Lung (tissue), 11 donors: ENCODE measurements at regions not wholly inside any gene's neighbourhood (a gene's known extent, or its start where the extent isn't known, plus 50 kb on each side); places are given as distances from the start of the nearest gene placed in this dataset.

ENCODE experiments used
- ATAC-seq: fragments of 200-7000 bp; cut with Tn5 transposase; one replicate; pipeline ENCODE4 v1.9.1; 2020; ENCODE audit warnings: moderate number of reproducible peaks; ENCODE audit not compliant: insufficient read depth, low FRiP score
- DNase-seq, 3 donors: peaks; one replicate each; pipeline ENCODE4 v3.0.0-alpha.2; 2013 to 2017
- H3K27ac ChIP-seq, 2 donors: one replicate each; pipeline ENCODE4 v1.5.1; 2013; ENCODE audit warnings: mild to moderate bottlenecking in 2 of 2, moderate library complexity in 2 of 2, control low read depth in 1 of 2, inconsistent platforms in 1 of 2, low read depth in 1 of 2, low read length in 1 of 2
- H3K27me3 ChIP-seq, 3 donors: one replicate each; pipeline ENCODE4 v1.5.1; 2013; ENCODE audit warnings: low read length in 2 of 3; ENCODE audit not compliant: control insufficient read depth in 3 of 3, insufficient read depth in 3 of 3
- H3K36me3 ChIP-seq, 4 donors: one replicate each; pipeline ENCODE4 v1.5.1; 2013; ENCODE audit warnings: low read length in 4 of 4, mild to moderate bottlenecking in 1 of 4, moderate library complexity in 1 of 4; ENCODE audit not compliant: control insufficient read depth in 4 of 4, insufficient read depth in 4 of 4
- H3K4me1 ChIP-seq, 5 donors: one replicate each; pipeline ENCODE4 v1.5.1; 2013; ENCODE audit warnings: low read length in 5 of 5, mild to moderate bottlenecking in 2 of 5, moderate library complexity in 1 of 5; ENCODE audit not compliant: control insufficient read depth in 5 of 5, insufficient read depth in 5 of 5
- H3K4me3 ChIP-seq: one replicate; pipeline ENCODE4 v1.5.1; 2013; ENCODE audit warnings: mild to moderate bottlenecking, control low read depth, moderate library complexity
- H3K9ac ChIP-seq, 2 donors: one replicate each; pipeline ENCODE4 v1.5.1; 2013; ENCODE audit warnings: low read length in 2 of 2, control low read depth in 1 of 2; ENCODE audit not compliant: insufficient read depth in 1 of 2
- H3K9me3 ChIP-seq, 4 donors: one replicate each; pipeline ENCODE4 v1.5.1; 2013; ENCODE audit warnings: low read length in 3 of 4, mild to moderate bottlenecking in 1 of 4, moderate library complexity in 1 of 4; ENCODE audit not compliant: control insufficient read depth in 4 of 4, insufficient read depth in 3 of 4
- WGBS, 2 donors: extraction: QIAGEN DNeasy Blood & Tissue Kit; methylation state at CpG; one replicate each; pipeline ENCODE4 v1.1.7; 2013; 5-methylcytosine and 5-hydroxymethylcytosine counted together
- TF ChIP-seq, protein P1 (sequence below): IDR thresholded peaks from 2 replicates; pipeline ENCODE4 v1.5.1; 2012; ENCODE audit warnings: mild to moderate bottlenecking; ENCODE audit errors: control extremely low read depth, extremely low read depth
- donor health status: control.
- donor health status: control.
- donor health status: Bipolar disorder and iron deficiency.
- donor health status: healthy.
- donor health status: DM: yes; HTN: yes; CAD: no.

DNA sequence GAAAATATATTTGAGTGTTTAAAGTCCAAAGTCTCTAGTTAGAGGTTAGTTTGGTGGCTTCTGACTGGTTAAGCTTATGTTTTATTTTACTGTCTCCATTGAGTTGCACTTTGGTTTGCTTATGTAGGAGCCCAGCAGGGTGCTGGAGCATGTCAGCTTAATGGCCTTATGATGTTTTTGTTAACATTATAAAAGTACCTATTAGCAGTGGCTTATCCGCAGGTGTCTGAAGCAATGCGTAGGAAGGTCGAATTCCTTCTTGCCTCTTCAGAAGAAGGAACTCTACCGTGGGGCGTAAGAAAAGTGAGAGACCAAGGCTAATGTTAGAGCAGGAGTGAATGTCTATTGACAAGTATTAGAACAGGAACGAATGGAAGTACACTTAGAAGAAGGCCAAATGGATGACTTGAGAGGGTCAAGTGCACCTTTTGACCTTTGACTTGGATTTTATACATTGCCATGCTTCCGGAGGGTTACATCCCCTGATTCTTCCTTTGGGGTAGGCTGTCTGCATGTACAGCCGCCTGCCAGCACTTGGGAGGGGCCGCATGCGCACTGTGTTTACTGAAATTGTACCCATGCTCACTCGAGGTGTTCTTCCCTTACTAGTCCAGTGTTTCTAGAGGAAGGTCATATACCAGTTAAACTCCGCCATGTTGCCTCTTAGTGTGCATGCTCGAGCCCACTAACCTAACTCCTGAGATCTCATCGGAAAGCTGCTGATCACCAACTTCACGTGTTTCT lies 793.9 kb upstream of the PCDH9 start:
- WGBS, 2 donors, result 86% methylated on average over 15 of the region's 15 CpGs
- Histone ChIP-seq H3K27ac (no peak overlapping the region), H3K4me1 (no peaks in the 10 kb centered on the region), H3K9me3 (no peaks in the 10 kb centered on the region), H3K9ac (no peak overlapping the region), H3K27me3 (no peaks in the 10 kb centered on the region), H3K36me3 (no peaks in the 10 kb centered on the region), H3K4me3 (no peak overlapping the region)
- DNase-seq, result no peak
- TF ChIP-seq, protein P1, sequence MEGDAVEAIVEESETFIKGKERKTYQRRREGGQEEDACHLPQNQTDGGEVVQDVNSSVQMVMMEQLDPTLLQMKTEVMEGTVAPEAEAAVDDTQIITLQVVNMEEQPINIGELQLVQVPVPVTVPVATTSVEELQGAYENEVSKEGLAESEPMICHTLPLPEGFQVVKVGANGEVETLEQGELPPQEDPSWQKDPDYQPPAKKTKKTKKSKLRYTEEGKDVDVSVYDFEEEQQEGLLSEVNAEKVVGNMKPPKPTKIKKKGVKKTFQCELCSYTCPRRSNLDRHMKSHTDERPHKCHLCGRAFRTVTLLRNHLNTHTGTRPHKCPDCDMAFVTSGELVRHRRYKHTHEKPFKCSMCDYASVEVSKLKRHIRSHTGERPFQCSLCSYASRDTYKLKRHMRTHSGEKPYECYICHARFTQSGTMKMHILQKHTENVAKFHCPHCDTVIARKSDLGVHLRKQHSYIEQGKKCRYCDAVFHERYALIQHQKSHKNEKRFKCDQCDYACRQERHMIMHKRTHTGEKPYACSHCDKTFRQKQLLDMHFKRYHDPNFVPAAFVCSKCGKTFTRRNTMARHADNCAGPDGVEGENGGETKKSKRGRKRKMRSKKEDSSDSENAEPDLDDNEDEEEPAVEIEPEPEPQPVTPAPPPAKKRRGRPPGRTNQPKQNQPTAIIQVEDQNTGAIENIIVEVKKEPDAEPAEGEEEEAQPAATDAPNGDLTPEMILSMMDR, result no peak
- ATAC-seq, result no peak

DNA sequence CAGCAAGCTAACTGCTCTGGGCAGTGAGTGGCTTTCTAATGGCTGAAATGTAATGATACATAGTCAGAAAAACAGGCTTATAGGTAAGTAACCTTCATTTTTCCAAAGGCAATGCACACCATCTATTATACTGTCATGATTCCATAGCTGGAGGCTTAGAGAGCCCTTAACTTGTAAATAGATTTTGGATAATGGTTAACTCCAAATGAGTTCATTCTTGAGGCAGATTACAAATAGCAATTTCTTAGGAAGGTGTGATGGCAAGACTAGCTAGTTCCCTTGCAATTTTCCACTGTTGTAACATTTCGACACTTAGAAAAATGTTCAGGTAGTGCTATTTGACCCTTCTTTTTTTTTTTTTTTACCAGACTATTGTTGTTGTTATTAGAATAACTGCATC lies 789.8 kb upstream of the PCDH9 start:
- Histone ChIP-seq H3K4me1 (no peaks in the 10 kb centered on the region), H3K27ac (no peak overlapping the region), H3K36me3 (no peaks in the 10 kb centered on the region), H3K9me3 (no peaks in the 10 kb centered on the region), H3K9ac (no peak overlapping the region), H3K27me3 (no peaks in the 10 kb centered on the region), H3K4me3 (no peak overlapping the region)
- 85 to 93% methylated on average over 1 of the region's 1 CpG for whole genome bisulfite sequencing, 2 donors
- TF ChIP-seq, protein P1, result no peak
- ATAC-seq (no peak), DNase-seq (no peak)

DNA sequence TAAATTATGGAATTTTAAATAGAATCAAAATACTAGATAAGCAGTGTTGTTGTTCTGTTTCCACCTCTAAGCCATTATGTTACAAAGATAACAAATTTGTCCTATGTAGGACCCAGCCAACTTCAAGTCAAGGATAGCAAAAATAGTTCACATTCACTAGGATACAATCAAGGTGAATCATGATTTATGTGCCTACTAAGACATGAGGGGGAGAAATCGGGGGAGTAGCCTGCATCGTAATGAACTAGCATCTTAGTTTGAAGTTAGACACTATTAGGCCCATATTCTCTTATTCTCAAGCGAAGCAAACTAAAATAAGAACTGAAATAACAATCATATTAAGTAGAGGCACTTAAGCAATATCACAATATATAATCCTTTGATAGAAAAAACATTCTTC lies 779.4 kb upstream of the PCDH9 start:
- Histone ChIP-seq H3K9ac (no peak overlapping the region), H3K4me3 (no peak overlapping the region), H3K27ac (no peak overlapping the region), H3K27me3 (no peaks in the 10 kb centered on the region), H3K36me3 (no peaks in the 10 kb centered on the region), H3K9me3 (no peaks in the 10 kb centered on the region), H3K4me1 (no peaks in the 10 kb centered on the region)
- TF ChIP-seq, protein P1, result no peak
- ATAC-seq, result no peak
- no peak for DNase-seq
- WGBS, 2 donors, result 85 to 87% methylated on average over 3 of the region's 3 CpGs

DNA sequence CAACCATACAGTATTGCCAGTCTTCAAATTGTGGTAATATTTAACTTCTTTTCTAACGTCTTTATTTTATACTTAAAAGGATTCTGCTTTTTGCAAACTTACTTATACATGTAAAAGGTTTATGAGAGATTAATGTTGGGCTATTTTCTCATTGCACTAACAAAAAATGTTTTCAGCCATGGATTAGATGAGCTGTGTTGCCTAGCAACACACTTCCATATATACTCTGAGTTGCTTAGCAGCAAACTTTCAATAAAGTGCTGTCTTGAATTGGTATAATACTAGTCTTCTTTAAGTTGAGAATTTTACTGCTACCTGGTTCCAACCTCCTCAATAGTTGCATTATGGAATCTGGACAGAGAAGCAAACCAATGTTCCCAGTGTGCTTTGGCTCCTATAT lies 777.4 kb upstream of the PCDH9 start:
- DNase-seq, result no peak
- TF ChIP-seq, protein P1, result no peak
- 65 to 85% methylated on average over 1 of the region's 1 CpG for WGBS, 2 donors

More for the DNA sequence above, 777.4 kb upstream of the PCDH9 start:
- H3K4me1 ChIP-seq, result no peaks in the 10 kb centered on the region
- no peaks in the 10 kb centered on the region for H3K9me3 ChIP-seq
- H3K9ac ChIP-seq, result no peak overlapping the region
- no peak overlapping the region for H3K27ac ChIP-seq
- no peak overlapping the region for H3K4me3 ChIP-seq
- no peaks in the 10 kb centered on the region for H3K27me3 ChIP-seq
- no peaks in the 10 kb centered on the region for H3K36me3 ChIP-seq
- no peak for ATAC-seq
